GM06990 (cell line): ENCODE measurements at regions not wholly inside any gene's neighbourhood (a gene's known extent, or its start where the extent isn't known, plus 50 kb on each side); places are given as distances from the start of the nearest gene placed in this dataset.
"Not testable (repeated sequence)": the region's sequence is repeated elsewhere in the genome, so short reads cannot be mapped to it uniquely, and the experiment has no call there.

ENCODE experiments used
- DNase-seq: peaks from one replicate; pipeline ENCODE4 v3.0.0-alpha.2; 2011; ENCODE audit not compliant: insufficient read length; ENCODE audit errors: extremely low read depth
- H3K27me3 ChIP-seq: replicated peaks from 2 replicates; pipeline ENCODE4 v1.6.0; 2011; ENCODE audit warnings: low read length; ENCODE audit not compliant: control insufficient read depth, insufficient read depth
- H3K36me3 ChIP-seq: 2 replicates; pipeline ENCODE4 v1.5.1; 2011; ENCODE audit warnings: low read length; ENCODE audit not compliant: control insufficient read depth, insufficient read depth
- H3K4me3 ChIP-seq: replicated peaks from 2 replicates; pipeline ENCODE4 v1.5.1; 2011; ENCODE audit warnings: low read depth, mild to moderate bottlenecking, control low read depth, low read length
- CTCF ChIP-seq: IDR thresholded peaks from 2 replicates; pipeline ENCODE4 v1.5.1; 2011; ENCODE audit warnings: low read length, control low read depth, mild to moderate bottlenecking, inconsistent platforms; ENCODE audit not compliant: insufficient read depth, poor library complexity, severe bottlenecking

- Histone ChIP-seq H3K36me3 (no peaks in the 10 kb centered on the region), H3K4me3 (no peak overlapping the region), H3K27me3 (no peaks in the 10 kb centered on the region)
- DNase-seq = no peak
- no peak for TF ChIP-seq CTCF
Observed at GRCh38 chr16:63426275-63426870, 1390.1 kb upstream of the CDH8 start.

- H3K27me3 ChIP-seq = no peaks in the 10 kb centered on the region
- H3K4me3 ChIP-seq = no peak overlapping the region
- no peaks in the 10 kb centered on the region for H3K36me3 ChIP-seq
- no peak for DNase-seq
- no peak for TF ChIP-seq CTCF
Observed at GRCh38 chr16:63422715-63423114, 1386.5 kb upstream of the CDH8 start.

GRCh38 chr16:63416712-63417111 lies 1380.5 kb upstream of the CDH8 start:
- DNase-seq = no peak
- no peak overlapping the region for H3K4me3 ChIP-seq
- TF ChIP-seq CTCF = no peak
- no peaks in the 10 kb centered on the region for H3K36me3 ChIP-seq
- no peaks in the 10 kb centered on the region for H3K27me3 ChIP-seq

GRCh38 chr16:63415014-63415413 lies 1378.8 kb upstream of the CDH8 start:
- DNase-seq = no peak
- H3K4me3 ChIP-seq = no peak overlapping the region
- H3K36me3 ChIP-seq = no peaks in the 10 kb centered on the region
- no peak for TF ChIP-seq CTCF
- no peaks in the 10 kb centered on the region for H3K27me3 ChIP-seq

- no peak for TF ChIP-seq CTCF
- H3K4me3 ChIP-seq = no peak overlapping the region
- H3K27me3 ChIP-seq = no peaks in the 10 kb centered on the region
- DNase-seq = no peak
- H3K36me3 ChIP-seq = no peaks in the 10 kb centered on the region
Observed at GRCh38 chr16:63410594-63410993, 1374.4 kb upstream of the CDH8 start.

GRCh38 chr16:63403792-63404191 lies 1367.6 kb upstream of the CDH8 start:
- no peaks in the 10 kb centered on the region for H3K36me3 ChIP-seq
- no peak overlapping the region for H3K4me3 ChIP-seq
- DNase-seq = no peak
- no peaks in the 10 kb centered on the region for H3K27me3 ChIP-seq
- TF ChIP-seq CTCF = no peak

GRCh38 chr16:63388277-63388676 lies 1352.0 kb upstream of the CDH8 start:
- H3K4me3 ChIP-seq, DNase-seq, H3K27me3 ChIP-seq, H3K36me3 ChIP-seq: not testable (repeated sequence)
